HT-29 (cell line): ENCODE measurements at regions not wholly inside any gene's neighbourhood (a gene's known extent, or its start where the extent isn't known, plus 50 kb on each side); places are given as distances from the start of the nearest gene placed in this dataset.
"Not testable (repeated sequence)": the region's sequence is repeated elsewhere in the genome, so short reads cannot be mapped to it uniquely, and the experiment has no call there.

ENCODE experiments used
- DNase-seq: peaks from one replicate; pipeline ENCODE4 v3.0.0-alpha.2; 2015; ENCODE audit warnings: low spot score

DNA sequence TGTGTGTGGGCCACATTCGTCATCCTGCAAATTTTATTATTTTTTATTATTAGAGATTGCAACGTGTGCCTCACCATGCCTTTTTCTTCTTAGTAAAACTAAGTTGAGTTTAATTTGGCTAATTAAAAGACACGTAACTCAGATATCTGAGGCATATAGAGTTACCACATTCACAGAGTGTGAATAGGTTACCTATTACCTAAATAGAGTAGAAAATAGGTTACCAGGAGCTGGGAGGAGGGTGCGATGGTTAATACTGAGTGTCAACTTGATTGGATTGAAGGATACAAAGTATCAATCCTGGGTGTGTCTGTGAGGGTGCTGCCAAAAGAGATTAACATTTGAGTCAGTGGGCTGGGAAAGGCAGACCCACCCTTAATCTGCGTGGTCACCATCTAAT is 116.3 kb upstream of the CARD11 start:
- DNase-seq: not testable (repeated sequence)

DNA sequence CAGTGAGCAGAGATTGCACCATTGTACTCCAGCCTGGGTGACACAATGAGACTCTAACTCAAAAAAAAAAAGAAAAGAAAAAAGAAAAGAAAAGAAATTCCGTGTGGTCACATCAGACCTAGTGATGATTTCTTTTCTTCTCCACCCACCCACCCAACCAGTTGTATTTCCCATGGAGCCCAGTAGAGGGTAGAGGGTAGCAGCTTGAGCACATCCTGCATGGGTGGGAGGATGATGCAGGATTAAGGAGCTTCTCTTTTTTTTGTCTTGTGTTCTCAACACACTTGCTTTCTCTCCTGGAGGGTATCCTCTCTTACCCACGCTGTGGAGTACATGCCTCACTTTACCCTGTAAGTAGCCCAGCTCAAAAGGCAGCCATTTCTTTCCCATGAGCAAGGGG is 118.6 kb upstream of the CARD11 start:
- no peak for DNase-seq

DNA sequence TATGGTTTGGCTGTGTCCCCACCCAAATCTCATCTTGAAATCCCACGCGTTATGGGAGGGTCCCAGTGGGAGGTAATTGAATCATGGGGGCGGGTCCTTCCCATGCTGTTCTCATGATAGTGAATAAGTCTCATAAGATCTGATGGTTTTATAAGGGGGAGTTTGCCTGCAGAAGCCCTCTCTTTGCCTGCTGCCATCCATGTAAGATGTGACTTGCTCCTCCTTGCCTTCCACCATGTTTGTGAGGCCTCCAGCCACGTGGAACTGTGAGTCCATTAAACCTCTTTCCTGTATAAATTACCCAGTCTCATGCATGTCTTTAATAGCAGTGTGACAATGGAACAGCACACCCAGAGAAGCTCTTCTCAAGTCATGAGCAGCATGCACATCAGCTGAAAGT is 119.1 kb upstream of the CARD11 start:
- not testable (repeated sequence) for DNase-seq

DNA sequence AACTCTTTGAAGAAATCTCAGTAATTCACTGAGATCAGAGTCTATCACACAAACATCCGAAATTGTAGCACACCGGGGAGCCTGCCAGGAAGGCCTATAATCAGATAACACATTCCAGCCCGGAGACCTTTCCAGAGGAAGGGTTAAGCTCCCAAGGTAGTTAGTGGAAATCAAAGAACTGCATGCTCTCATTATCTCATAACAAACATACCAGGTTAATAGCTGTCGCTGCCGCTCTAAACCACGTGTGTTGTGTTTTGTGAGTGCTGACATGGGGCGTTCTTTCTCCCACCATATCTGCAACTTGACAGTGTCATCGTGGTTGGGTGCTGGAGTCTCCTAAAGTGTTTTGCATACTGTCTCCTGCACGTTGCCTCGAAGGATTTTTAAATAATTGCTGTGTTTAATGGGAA is 120.7 kb upstream of the CARD11 start:
- DNase-seq: peak; percentile 25

DNA sequence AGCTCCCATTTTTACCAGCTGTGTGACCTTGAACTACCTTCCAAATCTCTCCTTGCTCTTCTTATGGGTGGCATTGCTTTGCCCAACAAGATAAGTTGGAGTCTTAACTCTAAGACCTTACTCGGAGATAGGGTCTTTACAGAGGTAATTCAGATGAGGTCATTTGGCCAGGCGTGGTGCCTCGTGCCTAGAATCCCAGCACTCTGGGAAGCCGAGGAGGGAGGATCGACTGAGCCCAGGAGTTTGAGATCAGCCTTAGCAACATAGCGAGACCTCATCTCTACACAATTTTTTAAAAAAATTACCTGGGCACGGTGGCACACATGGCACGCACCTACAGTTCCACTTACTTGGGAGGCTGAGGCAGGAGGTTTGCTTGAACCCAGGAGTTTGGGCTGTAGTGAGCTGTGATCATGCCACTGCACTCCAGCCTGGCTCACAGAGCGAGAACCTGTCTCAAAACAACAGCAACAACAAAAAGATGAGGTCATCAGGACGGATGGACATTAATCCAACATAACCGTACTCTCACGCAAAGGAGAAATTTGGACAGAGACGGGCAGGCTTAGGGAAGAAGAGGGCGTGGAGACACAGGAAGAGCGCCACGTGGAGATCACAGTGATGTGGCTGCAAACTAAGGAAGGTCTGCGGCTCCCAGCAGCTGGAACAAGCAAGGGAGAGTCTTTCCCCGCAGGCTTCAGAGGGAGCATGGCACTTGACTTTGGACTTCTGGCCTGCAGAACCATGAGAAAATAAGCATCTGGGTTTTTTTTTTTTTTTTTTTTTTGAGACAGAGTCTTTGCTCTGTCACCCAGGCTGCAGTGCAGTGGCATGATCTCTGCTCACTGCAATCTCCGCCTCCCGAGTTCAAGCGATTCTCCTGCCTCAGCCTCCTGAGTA is 122.3 kb upstream of the CARD11 start:
- DNase-seq: no peak

DNA sequence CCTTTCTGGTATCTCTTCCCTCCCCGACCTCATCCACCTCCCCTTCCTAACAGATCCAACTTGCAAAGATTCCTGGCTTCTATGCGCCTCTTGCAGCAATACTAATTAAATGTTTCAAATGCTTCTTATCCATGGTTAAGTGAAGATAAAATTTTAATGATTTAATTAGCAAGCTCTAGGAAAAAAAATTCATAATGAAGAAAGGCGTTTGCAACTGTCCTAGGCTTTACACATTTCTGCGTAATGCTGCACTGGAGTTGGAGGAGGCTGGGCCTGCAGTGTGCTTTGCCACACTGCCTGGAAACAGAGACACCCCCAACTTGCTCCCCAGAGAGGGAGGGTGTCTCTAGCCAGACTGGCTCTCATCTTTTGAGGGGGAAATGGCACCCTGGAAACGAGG is 123.9 kb upstream of the CARD11 start:
- DNase-seq: no peak

DNA sequence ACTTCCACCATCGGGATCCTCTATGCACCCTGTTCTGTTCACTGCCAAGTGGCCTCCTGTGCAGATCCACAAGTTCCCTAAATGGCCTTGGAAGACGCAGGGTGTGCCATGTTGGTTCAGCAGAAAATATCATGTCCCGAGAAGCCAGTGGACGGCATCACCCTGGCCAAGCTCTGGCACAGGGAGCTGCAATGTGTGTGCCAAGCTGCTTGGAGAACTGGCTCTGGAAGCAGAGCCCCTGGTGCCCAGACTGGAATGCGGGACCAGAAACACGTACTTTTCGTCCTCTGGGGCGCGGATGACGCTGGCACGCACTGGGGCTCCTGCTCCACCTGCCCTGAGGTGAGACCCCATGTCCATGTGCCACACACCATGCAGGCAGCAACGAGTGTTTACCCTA is 124.7 kb upstream of the CARD11 start:
- DNase-seq: no peak

DNA sequence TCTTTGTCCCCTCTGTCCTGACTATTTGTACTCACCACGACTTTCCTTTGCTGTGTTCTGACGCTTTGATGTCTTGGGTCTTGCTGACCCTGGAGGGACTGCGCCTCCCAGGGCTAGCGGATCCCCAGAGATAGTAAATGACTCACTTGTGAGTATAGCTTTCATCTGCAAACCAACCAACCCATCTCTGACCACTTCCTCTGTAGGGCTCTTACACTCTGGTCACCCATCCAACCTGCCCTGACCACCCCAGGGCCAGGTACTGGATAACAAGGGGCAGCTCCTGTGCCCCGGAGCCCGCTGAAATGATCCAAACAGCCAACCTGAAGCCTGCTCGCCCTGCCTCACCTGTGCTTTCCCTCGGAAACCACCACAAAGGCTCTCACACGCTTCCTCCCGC is 125.2 kb upstream of the CARD11 start:
- no peak for DNase-seq

DNA sequence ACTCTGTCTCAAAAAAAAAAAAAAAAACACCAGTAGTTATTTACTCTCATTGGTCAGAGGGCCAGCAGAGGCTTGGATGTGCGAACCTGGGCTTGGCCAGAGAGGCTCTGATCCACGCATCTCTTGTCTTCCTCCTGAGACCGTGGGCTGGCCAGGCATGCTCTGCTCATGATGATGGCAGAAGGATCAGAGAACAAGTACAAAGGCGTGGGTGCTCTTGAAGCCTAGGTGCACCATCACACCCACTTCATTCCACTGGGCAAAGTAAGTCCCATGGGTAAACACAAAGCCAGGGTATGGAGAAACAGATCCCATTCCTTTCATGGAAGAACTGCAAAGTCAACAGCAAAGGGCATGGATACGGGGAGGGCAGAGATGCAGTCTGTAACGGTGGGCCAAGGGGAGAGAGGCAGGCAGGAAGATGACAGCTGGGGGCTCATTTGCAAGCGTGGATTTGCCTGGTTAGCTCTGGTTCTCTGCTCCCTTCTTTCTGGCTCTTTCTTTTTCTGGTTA is 128.2 kb upstream of the SDK1 start:
- no peak for DNase-seq

DNA sequence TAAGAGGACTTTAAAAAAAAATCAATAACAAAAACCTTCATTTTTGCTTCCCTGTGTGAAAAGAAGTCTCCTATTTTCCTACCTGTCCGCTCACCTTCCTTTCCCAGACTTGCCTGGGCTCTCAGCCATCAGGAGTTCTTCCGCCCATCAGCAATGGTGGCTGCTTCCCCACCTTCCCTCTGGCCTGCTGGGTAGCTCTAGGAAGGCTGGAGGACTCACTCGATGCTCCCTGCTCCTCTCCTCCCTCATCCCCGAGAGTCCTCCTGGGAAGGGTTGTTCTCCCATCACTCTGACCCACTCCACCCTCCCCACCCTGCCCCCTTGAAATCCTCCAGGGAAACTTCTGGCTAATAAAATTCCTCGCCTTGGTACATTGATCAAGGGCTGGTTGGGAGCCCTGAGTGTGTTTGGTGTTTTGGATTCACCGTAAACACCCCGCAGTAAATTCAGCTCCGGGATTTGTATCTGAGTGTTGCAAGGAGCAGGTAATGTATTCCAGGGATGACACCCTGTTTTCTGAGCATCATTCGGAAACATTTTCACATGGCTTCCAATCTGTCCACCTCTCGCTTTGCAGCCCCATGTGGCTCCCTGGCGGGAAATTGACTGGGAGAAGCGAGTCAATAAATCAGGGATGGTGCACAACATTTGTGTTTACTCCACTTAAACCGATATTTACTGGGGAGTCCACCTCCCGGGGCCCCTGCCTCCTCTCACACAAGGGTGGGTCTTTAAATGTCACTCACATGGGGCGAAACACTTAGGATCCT is 126.4 kb upstream of the SDK1 start:
- DNase-seq: no peak

DNA sequence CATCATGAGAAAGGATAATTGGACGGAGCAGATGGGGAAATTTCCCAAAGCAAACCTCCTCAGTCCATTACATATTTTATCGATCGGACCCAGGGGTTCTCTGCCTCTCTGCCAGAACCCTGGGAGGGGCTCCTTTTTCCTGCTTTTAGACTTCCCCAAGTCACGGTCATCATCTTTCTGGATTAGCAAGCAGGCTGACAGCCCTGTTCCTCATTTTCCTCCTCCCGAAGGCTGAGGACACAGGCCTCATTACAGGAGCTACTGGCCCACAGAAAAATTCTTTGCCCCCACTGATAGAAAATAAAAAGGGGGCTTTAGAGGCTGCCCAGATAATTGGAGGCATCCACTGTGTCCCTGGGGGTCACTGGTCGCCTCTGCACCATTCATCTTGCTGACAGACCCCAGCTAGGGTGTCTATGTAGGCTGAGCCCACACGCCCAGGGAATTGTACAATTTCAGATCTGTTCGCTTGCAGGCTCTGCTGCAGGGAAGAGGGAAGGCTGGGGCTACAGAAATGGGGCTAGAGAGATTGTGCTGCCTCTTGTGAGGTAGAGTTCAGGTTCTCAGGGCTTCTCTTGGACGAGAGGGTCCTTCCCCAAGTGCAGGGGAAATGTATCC is 125.7 kb upstream of the SDK1 start:
- no peak for DNase-seq

DNA sequence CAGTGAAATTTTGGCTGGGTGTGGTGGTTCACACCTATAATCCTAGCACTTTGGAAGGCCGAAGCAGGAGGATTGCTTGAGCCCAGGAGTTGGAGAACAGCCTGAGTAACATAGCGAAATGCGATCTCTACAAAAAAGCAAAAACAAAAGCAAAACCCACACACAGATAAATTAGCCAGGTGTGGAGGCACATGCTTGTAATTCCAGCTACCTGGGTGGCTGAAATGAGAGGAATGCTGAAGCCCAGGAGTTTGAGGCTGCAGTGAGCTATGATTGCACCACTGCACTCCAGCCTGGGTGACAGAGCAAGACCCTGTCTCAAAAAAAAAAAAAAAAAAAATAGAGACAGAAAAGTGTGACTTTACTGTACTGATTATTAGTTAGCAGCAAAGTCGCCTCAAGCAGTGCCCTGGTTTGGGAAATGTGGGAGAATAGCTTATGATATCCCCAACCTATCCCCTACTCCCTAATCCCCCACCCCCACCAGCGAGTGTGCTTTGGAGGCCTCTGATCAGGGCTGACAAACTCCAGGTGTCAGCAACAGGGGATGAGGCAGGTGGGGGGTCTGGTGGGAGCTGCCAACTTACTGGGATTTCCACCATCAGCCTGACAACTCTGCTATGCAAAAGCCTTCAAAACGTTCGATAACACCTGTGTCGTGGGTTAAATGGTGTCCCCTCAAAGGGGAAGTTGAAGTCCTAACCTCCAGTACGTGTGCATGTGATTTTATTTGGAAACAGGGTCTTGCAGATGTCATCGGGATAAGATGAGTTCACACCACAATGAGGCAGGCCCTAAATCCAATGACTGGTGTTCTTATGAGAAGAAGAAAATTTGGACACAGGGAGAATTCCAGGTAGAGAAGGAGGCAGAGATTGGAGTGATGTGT is 124.7 kb upstream of the SDK1 start:
- DNase-seq: no peak

DNA sequence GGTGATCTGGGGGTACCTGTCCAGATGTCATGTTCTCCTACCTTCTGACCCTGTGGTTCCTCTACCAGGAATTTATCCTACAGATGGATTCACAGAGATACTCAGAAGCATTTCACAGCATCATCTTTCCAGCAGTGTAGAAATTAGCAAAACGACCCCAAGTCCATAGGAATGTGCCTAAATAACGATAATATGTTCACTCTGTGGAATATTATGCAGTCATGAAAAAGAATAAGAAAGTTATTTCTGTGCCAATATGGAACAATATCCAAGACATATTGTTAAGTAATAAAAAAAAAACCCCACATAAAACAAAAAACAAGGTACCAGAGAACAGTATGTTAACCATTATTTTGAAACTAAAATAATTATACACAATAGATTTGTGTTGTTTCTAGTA is 123.8 kb upstream of the SDK1 start:
- no peak for DNase-seq

DNA sequence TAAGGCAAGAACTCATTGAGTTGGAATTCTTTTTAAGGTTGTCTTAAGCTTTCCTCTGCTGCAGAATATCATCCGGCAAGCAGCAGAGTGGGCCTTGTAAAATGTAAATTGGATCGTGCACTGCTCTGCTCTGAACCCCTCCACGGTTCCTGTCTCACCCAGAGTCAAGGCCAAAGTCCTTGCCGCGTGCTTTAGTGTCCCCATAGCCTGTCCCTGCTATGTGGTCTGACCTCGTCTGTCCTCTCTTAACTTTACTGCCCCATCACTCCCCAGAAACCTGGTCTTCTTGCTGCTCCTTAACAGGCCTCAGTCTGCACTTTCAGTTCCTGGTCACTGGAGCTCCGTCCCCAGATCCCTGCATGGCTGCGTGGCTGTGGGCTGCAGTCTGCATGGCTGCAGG is 121.6 kb upstream of the SDK1 start:
- no peak for DNase-seq

DNA sequence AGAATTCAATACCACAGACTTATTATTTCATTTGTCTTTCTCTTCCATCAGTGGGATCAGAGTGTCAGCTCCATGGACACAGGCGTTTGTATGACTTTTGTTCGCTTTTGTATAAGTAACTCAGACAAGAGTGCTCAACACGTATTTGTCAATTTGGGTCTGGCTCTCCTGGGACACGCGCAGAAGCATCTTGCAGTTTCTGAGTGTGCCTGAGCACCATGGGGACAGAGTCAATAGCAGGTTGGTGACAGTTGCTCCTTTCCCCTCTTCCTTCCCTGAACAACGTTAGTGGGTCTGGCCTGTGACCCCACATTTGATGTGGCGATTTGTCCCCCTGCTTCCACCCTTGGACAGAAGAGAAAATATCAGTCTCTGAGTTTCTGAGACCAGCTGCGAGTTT is 120.4 kb upstream of the SDK1 start:
- no peak for DNase-seq

DNA sequence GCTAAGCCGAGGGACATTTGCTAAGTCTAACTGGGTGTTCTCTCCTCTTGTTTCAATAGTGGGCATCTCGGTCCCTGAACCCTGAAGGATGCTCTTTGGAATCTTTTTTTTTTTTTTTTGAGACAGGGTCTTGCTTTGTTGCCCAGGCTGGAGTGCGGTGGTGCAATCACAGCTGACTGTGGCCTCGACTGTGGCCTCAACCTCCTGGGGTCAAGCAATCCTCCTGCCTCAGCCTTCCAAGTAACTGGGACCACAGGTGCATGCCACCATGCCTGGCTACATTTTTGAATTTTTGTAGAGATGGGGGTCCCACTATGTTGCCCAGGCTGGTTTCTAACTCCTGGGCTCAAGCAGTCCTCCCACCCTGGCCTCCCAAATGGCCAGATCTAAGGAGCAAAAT is 119.0 kb upstream of the SDK1 start:
- not testable (repeated sequence) for DNase-seq

DNA sequence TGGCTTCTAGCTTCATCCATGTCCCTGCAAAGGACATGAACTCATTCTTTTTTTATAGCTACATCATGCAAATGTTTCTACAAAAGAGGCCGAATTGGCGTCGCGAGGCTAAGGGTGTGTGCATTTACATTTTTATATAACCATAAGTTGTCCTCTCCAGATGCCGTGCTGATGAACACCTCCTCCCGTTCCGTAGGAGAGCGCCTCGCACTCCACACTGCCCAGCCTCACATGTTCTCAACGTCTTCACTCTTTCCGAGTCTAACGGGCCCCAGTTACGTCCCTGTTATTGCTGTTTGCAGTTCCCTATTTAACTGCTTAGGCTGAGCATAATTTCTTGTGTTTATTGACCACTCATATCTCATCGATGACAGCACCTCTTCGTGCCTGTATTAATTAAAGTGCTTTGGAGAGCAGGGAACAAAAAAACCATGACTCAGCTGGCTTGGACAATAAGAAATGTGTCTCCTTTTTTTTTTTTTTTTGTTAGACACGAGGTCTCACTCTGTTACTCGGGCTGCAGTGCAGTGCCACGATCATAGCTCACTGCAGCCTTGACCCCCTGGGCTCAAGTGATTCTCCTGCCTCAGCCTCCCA is 113.5 kb upstream of the SDK1 start:
- DNase-seq: no peak

DNA sequence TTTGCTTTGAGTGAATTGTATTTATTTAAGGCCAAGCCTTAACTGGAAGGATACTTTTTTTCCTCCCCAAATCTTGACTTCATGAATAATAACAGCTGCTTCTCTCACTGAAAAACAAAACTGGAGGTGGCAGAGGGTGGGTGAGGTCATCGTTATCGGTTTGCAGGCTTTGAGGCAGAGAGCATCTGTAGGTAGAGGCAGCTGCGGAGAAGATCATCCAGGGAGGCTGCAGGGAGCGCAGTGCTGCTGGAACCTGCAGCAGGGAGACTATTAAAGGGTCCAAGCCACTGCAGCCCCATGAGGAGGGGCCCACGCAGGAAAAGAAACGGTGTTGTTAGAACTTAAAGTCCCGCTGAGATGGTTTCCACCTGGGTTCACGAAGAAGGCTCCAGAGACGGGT is 112.1 kb upstream of the SDK1 start:
- no peak for DNase-seq

DNA sequence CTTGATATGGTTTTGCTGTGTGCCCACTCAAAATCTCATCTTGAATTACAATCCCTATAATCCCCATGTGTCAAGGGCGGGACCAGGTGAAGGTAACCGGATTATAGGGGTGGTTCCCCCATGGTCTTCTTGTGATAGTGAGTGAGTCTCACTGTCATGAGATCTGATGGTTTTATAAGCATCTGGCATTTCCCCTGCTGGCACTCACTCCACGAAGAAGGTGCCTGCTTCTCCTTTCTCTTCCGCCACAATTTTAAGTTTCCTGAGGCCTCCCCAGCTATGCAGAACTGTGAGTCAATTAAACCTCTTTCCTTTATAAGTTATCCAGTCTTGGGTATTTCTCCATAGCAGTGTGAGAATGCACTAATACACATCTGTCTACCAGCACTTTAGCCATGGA is 109.5 kb upstream of the SDK1 start:
- no peak for DNase-seq

DNA sequence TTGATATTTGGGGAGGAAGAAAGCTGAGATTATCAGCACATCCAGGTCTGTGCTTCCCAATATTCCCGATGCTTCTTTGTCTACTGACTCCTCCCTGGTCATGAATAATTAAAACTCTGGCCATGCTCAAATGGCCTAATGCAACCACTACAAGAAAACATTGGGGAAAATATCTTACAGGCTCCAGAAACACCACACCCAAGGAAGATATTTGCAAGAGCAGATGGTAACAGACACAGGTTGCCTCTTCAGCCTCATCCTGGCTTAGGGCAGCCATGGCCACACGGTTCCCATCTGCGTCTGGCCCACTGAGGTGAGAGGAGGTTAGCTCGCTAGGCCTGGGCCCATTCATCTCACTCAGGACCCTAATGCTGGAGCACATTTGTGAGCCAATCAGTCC is 108.4 kb upstream of the SDK1 start:
- DNase-seq: no peak
